ENCODE measurements at regions not wholly inside any gene's neighbourhood (a gene's known extent, or its start where the extent isn't known, plus 50 kb on each side); places are given as distances from the start of the nearest gene placed in this dataset.

- DNase-seq (ENCODE audit: low read depth, low spot score), result no peak
Measured at GRCh38 chr3:177811835-177812234, 614.6 kb upstream of the TBL1XR1 start.

GRCh38 chr3:177812492-177812891 is 615.2 kb upstream of the TBL1XR1 start:
- DNase-seq (ENCODE audit: low read depth, low spot score), result no peak

GRCh38 chr3:177813322-177813721 is 616.0 kb upstream of the TBL1XR1 start:
- DNase-seq (ENCODE audit: low read depth, low spot score), result no peak

GRCh38 chr3:177816667-177817208 is 619.5 kb upstream of the TBL1XR1 start:
- DNase-seq (ENCODE audit: low read depth, low spot score), result no peak

- no peak for DNase-seq (ENCODE audit: low read depth, low spot score)
Measured at GRCh38 chr3:177817751-177818150, 620.5 kb upstream of the TBL1XR1 start.

- no peak for DNase-seq (ENCODE audit: low read depth, low spot score)
Measured at GRCh38 chr3:177818712-177819240, 621.5 kb upstream of the TBL1XR1 start.

GRCh38 chr3:177820683-177821316 is 623.5 kb upstream of the TBL1XR1 start:
- no peak for DNase-seq (ENCODE audit: low read depth, low spot score)

DNA sequence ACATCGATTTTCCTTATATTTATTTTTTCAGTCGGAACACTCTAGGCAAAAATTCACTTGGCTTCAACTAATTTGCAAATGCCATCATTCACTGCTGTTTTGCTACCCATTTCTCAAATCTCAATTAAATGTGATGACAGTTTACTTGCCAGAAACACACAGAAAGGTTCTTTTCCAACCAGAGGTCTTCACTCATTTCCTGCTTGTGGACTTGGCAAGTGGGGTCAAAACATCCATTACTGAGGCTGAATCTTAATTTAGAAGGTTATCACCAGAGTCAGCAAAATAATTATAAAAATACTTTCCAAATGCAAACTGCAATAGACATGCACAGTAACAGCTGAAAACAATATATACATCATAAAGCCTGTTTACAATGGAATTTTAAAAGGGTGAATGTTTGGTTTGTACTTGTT is 625.4 kb upstream of the TBL1XR1 start:
- DNase-seq (ENCODE audit: low read depth, low spot score), result no peak

GRCh38 chr3:177823701-177824189 is 626.5 kb upstream of the TBL1XR1 start:
- no peak for DNase-seq (ENCODE audit: low read depth, low spot score)

- no peak for DNase-seq (ENCODE audit: low read depth, low spot score)
Measured at GRCh38 chr3:177824190-177824786, 627.0 kb upstream of the TBL1XR1 start.

GRCh38 chr3:177824841-177825240 is 627.6 kb upstream of the TBL1XR1 start:
- DNase-seq (ENCODE audit: low read depth, low spot score), result no peak

DNA sequence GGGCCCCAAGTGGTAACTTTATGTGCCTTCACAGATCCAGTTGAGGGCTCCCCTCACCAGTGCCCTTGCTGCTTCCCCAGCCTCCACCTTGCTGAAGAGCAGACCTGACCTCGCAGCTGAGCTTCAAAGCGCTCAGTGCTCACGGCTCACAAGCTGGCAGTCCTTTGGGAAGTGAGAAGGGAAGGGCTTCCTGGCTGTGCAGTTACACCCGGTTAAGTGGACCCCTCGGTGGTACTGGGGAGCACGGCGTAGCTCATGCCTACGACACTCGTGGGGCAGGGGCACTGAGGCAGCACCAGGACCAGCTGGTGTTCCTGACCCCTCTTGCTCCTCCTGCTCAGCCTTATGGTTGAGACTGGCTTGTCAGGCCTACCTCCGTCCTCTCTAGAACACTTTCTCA is 629.0 kb upstream of the TBL1XR1 start:
- DNase-seq (ENCODE audit: low read depth, low spot score), result no peak

DNA sequence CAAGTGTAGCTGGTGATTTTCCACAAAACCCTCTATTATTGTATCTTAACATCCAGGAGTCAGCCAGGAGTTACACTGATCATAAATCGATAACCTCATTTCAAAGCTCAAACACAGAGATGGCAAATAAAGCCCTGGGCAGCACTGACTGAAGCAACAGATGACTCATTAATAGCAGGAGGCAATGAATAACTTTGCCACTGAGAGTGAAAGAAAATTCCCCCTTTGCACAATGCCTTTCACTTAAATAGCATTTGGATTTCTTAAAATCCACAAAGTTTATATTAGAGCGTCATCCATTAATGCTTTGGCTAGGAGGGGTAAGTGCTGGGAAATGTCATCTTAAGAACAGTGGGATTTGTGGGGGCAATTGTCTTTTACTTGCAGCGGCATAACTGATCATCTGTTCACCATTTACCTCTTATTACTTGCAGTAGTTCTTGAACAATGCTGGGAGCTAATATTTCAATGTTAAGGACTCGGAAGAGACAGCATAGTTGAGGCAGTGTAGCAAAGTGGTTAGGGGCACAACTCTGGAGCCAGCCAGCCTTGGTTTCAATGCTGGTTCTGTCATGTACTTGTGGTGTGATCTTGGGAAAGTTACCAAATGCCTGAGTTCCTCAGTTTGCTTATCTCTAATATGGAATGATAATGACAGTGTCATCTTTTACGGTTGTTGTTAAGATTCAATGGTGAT is 630.4 kb upstream of the TBL1XR1 start:
- DNase-seq (ENCODE audit: low read depth, low spot score), result no peak

- no peak for DNase-seq (ENCODE audit: low read depth, low spot score)
Measured at GRCh38 chr3:177828208-177828565, 630.9 kb upstream of the TBL1XR1 start.

DNA sequence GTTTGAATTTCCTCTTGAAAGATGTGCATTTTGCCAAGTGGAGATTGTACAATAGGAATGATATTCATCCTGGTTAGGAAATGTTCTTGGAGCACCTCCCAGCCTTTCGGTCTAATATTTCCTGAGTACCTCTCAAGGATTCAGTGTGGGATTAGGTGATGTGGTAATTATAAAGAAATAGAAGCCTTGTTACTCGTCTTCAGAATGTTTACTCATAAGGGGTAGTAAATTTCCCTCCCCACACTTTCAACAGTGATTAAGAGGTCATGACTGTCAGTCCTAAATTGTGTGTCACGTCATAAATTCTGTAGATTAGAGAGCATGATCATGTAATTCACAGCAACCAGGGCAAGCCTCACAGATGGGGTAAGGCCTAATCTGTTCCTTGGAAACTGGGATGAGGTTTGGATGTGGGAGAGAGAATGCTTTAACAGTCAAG is 633.1 kb upstream of the TBL1XR1 start:
- DNase-seq (ENCODE audit: low read depth, low spot score), result no peak

GRCh38 chr3:177831361-177831760 is 634.1 kb upstream of the TBL1XR1 start:
- no peak for DNase-seq (ENCODE audit: low read depth, low spot score)

DNA sequence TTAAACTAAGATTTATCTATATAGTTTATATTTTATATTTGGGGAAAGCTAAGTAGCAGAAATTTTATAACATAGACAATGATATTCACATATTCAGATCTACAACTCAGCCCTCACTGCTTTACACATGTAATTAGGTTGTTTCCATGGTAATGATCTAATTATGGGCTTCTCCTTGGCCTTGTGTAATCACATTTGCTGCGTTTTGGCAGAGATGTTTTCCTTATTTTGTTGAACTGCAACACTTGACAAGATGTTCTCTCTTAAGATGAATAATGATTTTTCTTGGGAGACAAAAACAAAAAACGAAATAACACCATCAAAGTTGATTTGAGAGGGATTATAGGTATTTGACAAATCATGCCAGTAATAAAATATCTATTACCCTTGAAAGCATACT is 635.6 kb upstream of the TBL1XR1 start:
- DNase-seq (ENCODE audit: low read depth, low spot score), result no peak

GRCh38 chr3:177833332-177833731 is 636.0 kb upstream of the TBL1XR1 start:
- DNase-seq (ENCODE audit: low read depth, low spot score), result no peak

- DNase-seq (ENCODE audit: low read depth, low spot score), result no peak
Measured at GRCh38 chr3:177835008-177835407, 637.7 kb upstream of the TBL1XR1 start.

DNA sequence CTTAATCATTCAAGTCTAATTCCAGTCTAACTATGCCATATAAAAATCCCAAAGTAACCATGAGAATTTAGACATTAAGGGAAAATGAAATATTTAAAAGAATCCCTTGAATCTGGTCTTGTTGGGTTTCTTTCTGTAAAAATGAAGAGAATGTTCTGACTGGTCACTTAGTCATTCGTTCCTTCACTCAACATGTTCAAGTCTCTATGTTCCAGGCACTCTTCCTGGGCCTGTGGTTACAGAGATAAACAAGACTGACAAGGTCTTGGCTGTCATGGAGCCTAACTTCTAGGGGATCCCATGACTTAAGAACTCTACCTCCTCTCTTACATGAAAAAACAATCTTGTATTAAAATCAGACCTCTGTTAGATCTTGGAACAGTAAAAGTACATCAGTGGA is 638.6 kb upstream of the TBL1XR1 start:
- no peak for DNase-seq (ENCODE audit: low read depth, low spot score)

- DNase-seq (ENCODE audit: low read depth, low spot score), result no peak
Measured at GRCh38 chr3:177836671-177837070, 639.4 kb upstream of the TBL1XR1 start.

DNA sequence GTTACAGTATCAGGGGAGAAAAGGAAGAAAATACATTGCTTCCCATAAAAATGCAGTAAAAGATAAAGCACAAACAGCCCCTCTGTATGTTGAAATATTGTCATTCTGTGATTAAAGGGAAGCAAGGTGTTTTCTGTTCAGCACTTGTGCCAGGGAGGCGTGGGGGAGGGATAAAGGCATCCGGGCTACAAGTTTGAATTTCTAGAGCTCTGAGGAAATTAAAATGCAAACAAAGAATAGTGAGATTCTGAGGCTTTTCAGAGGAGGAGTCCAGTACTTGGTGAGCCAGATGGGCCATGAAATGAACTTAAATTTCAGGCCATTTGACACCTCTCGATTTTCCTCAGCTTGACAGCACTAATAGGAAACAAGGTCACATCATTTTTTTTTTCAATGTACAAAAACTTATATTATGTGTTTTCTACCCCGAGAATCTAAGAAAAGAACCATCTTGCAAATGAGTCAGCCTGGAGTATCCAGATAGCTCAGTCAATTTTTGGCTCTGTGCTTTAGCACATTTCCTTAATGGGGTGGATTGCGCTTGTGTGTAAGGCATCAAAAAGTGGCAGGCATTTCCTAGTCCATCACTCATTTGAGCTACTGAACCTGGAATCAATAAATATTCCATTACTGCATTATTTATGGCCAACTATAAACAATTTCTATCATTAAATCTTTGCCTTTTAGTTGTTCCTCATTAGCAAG is 640.8 kb upstream of the TBL1XR1 start:
- no peak for DNase-seq (ENCODE audit: low read depth, low spot score)

Data from activated CD4-positive, CD25-positive, alpha-beta regulatory T cell treated with anti-CD3 and anti-CD28 coated beads, Interleukin-2, amount 50 U/mL, for 16 hours (primary cell).